ENCODE measurements at regions not wholly inside any gene's neighbourhood (a gene's known extent, or its start where the extent isn't known, plus 50 kb on each side); places are given as distances from the start of the nearest gene placed in this dataset.

DNA sequence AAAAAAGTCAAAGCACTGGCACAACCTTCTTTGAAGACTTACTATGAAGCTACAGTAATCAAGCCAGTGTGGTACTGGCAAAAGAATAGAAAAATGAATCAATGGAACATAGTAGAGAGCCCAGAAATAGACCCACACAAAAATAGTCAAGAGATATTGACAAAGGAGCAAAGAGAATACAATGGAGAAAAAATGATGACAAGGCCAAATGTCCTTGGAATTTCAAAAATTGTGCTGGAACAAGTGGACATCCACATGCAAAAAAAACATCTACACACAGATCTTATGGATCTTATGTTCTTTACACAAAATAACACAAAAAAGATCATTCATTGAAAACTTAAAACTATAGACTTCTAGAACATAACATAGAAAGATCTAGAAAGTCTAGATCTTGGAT is 1379.7 kb upstream of the SEL1L start:
- Histone ChIP-seq H3K4me3 (ENCODE audit: low read depth in 1 of 2, low read length in 2 of 2) (no peak overlapping the region), H3K36me3 (ENCODE audit: insufficient read depth, low read length) (no peaks in the 10 kb centered on the region), H3K9me3 (ENCODE audit: insufficient read depth, low read length, severe bottlenecking) (no peaks in the 10 kb centered on the region), H3K4me2 (ENCODE audit: insufficient read depth, low read length) (no peak overlapping the region), H3K9ac (ENCODE audit: low read depth, low read length) (no peak overlapping the region), H2AFZ (ENCODE audit: low read depth, low read length) (no peak overlapping the region), H3K4me1 (ENCODE audit: insufficient read depth, low read length) (no peaks in the 10 kb centered on the region), H3K79me2 (ENCODE audit: insufficient read depth, low read length) (no peaks in the 10 kb centered on the region), H4K20me1 (ENCODE audit: insufficient read depth, low read length) (no peaks in the 10 kb centered on the region), H3K27me3 (ENCODE audit: insufficient read depth, low read length, poor library complexity) (no peaks in the 10 kb centered on the region), H3K27ac (ENCODE audit: low read length) (no peak overlapping the region)
- TF ChIP-seq EZH2 (IDR thresholded peaks at IDR 0.05; ENCODE audit: borderline replicate concordance, low read depth, low read length, severe bottlenecking) = no peak
- TF ChIP-seq, protein P1, sequence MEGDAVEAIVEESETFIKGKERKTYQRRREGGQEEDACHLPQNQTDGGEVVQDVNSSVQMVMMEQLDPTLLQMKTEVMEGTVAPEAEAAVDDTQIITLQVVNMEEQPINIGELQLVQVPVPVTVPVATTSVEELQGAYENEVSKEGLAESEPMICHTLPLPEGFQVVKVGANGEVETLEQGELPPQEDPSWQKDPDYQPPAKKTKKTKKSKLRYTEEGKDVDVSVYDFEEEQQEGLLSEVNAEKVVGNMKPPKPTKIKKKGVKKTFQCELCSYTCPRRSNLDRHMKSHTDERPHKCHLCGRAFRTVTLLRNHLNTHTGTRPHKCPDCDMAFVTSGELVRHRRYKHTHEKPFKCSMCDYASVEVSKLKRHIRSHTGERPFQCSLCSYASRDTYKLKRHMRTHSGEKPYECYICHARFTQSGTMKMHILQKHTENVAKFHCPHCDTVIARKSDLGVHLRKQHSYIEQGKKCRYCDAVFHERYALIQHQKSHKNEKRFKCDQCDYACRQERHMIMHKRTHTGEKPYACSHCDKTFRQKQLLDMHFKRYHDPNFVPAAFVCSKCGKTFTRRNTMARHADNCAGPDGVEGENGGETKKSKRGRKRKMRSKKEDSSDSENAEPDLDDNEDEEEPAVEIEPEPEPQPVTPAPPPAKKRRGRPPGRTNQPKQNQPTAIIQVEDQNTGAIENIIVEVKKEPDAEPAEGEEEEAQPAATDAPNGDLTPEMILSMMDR (IDR thresholded peaks at IDR 0.05; ENCODE audit: borderline replicate concordance, extremely low read depth, low read length, poor library complexity, severe bottlenecking) = no peak
- no peak for ATAC-seq (ENCODE audit: insufficient read depth, low read depth)
- DNase-seq = no peak

DNA sequence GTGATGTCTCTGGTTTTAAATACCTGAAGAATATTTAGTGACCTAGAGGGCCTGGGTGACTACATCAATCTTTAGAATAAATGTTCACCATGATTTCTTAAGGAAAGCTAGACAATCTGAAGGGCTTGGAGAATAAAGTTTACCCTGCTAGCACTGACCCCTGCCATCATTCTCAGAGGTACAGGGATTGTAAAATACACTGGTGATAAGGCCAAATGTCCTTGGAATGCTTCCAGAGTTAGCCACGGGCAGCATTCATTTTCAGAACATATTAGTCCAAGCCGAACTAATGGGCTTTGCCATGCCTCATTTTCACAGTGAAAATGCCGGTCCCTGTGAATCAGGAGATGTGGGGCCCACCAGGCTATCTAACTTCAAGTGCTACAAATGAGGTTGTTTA is 1381.7 kb upstream of the SEL1L start:
- no peaks in the 10 kb centered on the region for H3K9me3 ChIP-seq (ENCODE audit: insufficient read depth, low read length, severe bottlenecking)
- H3K4me2 ChIP-seq (ENCODE audit: insufficient read depth, low read length) = no peak overlapping the region
- H3K4me3 ChIP-seq (ENCODE audit: low read depth in 1 of 2, low read length in 2 of 2) = no peak overlapping the region
- H3K4me1 ChIP-seq (ENCODE audit: insufficient read depth, low read length) = no peaks in the 10 kb centered on the region
- H3K79me2 ChIP-seq (ENCODE audit: insufficient read depth, low read length) = no peaks in the 10 kb centered on the region
- no peaks in the 10 kb centered on the region for H3K36me3 ChIP-seq (ENCODE audit: insufficient read depth, low read length)
- H3K27ac ChIP-seq (ENCODE audit: low read length) = no peak overlapping the region
- H3K27me3 ChIP-seq (ENCODE audit: insufficient read depth, low read length, poor library complexity) = no peaks in the 10 kb centered on the region
- no peak overlapping the region for H2AFZ ChIP-seq (ENCODE audit: low read depth, low read length)
- no peak for ATAC-seq (ENCODE audit: insufficient read depth, low read depth)
- H3K9ac ChIP-seq (ENCODE audit: low read depth, low read length) = no peak overlapping the region
- no peaks in the 10 kb centered on the region for H4K20me1 ChIP-seq (ENCODE audit: insufficient read depth, low read length)
- no peak for DNase-seq
- TF ChIP-seq, protein P1 (IDR thresholded peaks at IDR 0.05; ENCODE audit: borderline replicate concordance, extremely low read depth, low read length, poor library complexity, severe bottlenecking) = no peak
- no peak for TF ChIP-seq EZH2 (IDR thresholded peaks at IDR 0.05; ENCODE audit: borderline replicate concordance, low read depth, low read length, severe bottlenecking)

DNA sequence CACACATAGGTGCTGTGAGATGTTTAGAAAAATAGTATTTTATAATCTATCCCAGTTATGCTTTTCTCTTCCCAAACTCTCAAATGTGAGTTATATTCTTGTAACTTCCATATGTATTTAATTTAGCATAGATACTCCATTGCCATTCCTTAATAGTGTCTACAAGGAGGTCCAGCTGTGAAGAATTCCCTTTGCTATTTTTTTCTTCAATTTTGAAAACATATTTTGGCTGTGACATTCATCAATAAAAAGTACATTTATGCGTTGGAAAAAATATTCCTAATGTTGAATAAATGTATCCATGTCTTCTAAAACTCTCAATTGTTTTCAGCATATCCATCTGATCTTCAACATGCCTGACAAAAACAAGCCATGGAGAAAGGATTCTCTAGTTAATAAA is 1402.0 kb upstream of the SEL1L start:
- ATAC-seq (ENCODE audit: insufficient read depth, low read depth) = no peak

More for the DNA sequence above, 1402.0 kb upstream of the SEL1L start:
- Histone ChIP-seq H3K9me3 (ENCODE audit: insufficient read depth, low read length, severe bottlenecking) (no peaks in the 10 kb centered on the region), H3K4me3 (ENCODE audit: low read depth in 1 of 2, low read length in 2 of 2) (no peak overlapping the region), H3K27ac (ENCODE audit: low read length) (no peak overlapping the region), H3K36me3 (ENCODE audit: insufficient read depth, low read length) (no peaks in the 10 kb centered on the region), H3K27me3 (ENCODE audit: insufficient read depth, low read length, poor library complexity) (no peaks in the 10 kb centered on the region), H3K4me2 (ENCODE audit: insufficient read depth, low read length) (no peak overlapping the region), H3K4me1 (ENCODE audit: insufficient read depth, low read length) (no peaks in the 10 kb centered on the region), H3K79me2 (ENCODE audit: insufficient read depth, low read length) (no peaks in the 10 kb centered on the region), H3K9ac (ENCODE audit: low read depth, low read length) (no peak overlapping the region), H2AFZ (ENCODE audit: low read depth, low read length) (no peak overlapping the region), H4K20me1 (ENCODE audit: insufficient read depth, low read length) (no peaks in the 10 kb centered on the region)
- no peak for TF ChIP-seq EZH2 (IDR thresholded peaks at IDR 0.05; ENCODE audit: borderline replicate concordance, low read depth, low read length, severe bottlenecking)
- TF ChIP-seq, protein P1 (IDR thresholded peaks at IDR 0.05; ENCODE audit: borderline replicate concordance, extremely low read depth, low read length, poor library complexity, severe bottlenecking) = no peak
- no peak for DNase-seq

Data from DND-41 (cell line).